Fibroblast of the conjunctiva (primary cell): ENCODE measurements at regions not wholly inside any gene's neighbourhood (a gene's known extent, or its start where the extent isn't known, plus 50 kb on each side); places are given as distances from the start of the nearest gene placed in this dataset.
"Not testable (repeated sequence)": the region's sequence is repeated elsewhere in the genome, so short reads cannot be mapped to it uniquely, and the experiment has no call there.

Experiments
- DNase-seq: peaks from one replicate; pipeline ENCODE4 v3.0.0-alpha.2; 2010; ENCODE audit warnings: low read depth

DNA sequence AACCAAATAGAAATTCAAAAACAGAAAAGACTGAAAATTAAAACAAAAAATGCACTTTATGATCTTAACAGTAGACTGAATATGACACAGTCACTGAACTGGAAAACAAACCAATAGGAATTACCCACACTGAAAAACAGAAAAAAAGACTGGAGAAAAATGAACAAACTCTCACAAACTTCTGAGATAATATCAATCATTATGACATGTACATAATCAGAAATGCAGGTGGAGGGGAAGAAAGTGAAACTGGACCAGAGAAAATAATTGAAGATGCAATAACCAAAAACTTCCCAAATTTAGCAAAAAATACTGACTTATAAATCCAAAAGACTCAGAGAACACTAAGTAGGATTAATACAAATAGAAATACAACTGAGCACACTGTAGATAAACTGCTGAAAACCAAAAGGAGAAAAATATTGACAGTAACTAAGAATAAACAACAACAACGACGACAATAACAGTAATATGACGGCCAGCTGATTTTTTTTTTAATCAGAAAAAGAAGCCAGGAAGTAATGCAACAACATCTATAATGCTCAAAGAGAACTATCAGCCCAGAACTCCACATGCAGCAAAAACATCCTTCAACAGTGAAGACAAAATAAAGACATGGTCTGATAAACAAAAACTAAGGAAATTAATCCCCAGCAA is 108.1 kb downstream of the ZFAND4 start:
- DNase-seq = no peak

DNA sequence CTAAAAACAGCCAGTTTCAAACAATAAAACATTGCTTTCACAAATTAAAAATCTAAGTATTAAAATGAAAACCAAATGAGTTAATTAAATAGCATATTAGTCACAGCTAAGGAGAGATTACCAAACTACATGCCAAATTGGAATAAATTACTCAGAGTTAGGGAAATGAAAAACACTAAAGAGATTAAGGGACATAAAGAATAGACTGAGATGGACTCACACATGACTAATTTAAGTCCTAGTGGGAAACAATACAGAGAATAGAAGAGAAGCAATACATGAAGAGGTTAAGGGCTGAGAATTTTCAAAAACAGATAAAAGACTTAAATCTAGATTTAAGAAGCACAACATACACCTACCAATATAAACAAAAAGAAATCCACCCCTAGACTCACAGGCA is 110.6 kb downstream of the ZFAND4 start:
- DNase-seq = no peak

GRCh38 chr10:45560262-45560661 is 112.3 kb downstream of the ZFAND4 start:
- no peak for DNase-seq

GRCh38 chr10:45558425-45558824 is 114.1 kb downstream of the ZFAND4 start:
- DNase-seq = no peak

DNA sequence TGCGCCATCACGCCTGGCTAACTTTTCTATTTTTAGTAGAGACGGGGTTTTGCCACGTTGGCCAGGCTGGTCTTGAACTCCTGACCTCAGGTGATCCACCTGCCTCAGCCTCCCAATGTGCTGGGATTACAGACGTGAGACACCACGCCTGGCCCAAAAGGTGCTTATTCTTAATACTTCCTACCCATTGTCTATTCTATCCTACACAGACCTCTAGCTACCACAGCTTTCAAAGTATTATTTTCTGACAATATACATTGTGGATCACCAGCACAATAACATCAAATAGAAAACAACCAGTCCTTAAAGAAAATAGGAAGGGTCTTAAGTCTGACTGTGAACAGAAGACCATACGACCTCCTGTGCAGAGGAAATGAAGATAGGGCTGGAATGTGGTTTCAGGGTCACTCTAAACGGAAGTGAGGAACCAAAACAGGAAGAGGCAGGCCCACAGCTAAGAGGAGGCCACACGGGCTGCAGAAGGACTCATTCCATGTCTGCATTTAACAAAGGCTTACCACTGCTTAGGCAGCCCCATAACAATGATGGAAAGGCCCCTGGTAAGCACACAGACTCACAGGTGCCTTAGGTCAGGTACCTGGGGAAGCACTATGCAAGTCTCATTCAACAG is 115.2 kb downstream of the ZFAND4 start:
- DNase-seq = no peak

DNA sequence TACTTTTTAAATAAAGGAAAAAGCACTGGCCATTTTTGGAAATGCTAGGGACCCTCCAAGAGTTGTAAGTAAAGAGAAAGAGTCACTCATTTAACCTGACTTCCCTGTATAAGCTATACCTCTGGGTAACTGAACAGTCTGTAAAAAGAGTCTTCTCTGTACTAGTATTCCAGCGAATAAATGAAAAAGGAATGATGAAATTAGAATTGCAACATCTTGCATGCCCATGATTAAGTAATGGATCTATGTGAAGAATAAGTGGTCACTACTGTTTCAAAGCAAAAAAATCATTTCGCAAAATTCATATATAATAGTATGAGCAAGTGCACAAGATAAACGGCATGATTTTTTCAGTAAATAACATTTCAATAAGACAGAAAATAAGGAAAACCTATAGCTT is 116.8 kb downstream of the ZFAND4 start:
- DNase-seq = peak; percentile 2

GRCh38 chr10:45555332-45555731 is 117.2 kb downstream of the ZFAND4 start:
- not testable (repeated sequence) for DNase-seq

GRCh38 chr10:45553613-45554012 is 119.0 kb downstream of the ZFAND4 start:
- DNase-seq = no peak

DNA sequence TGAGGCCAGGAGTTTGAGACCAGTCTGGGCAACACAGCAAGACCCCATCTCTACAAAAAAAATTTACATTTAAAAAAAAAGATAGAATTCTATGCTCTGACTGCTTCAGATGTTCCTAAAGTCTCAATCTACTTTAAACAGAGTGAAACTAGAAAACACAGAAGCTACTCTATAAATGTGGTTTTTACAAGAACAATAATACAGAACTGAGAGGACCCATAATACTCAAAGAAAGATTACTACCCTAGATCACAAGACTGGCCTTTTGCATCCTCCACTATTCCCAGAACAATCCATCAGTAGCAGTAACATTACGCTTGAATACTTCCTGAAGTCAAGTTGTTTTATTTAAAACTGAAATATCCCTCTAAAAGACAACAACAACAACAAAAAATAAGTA is 119.4 kb downstream of the ZFAND4 start:
- no peak for DNase-seq

DNA sequence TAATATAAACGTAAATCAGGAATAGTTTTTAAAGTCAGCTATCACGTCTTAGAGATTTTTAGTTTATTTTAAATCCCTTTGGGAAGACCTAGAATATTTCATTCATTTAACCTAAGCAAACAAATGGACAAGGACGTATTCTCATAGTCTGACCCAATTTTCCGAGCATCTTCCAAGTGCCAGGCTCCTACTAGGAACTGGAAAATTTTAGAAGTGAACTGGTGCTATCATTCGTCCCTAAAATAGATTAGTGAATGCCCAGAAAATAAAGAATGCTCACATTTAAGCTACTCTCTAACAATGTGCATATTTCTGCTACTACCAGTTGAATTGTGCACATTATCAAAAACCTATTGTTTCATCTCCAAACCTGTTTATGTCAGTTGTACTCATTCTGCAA is 120.1 kb downstream of the ZFAND4 start:
- no peak for DNase-seq

GRCh38 chr10:45550903-45551786 is 121.4 kb downstream of the ZFAND4 start:
- DNase-seq = no peak

DNA sequence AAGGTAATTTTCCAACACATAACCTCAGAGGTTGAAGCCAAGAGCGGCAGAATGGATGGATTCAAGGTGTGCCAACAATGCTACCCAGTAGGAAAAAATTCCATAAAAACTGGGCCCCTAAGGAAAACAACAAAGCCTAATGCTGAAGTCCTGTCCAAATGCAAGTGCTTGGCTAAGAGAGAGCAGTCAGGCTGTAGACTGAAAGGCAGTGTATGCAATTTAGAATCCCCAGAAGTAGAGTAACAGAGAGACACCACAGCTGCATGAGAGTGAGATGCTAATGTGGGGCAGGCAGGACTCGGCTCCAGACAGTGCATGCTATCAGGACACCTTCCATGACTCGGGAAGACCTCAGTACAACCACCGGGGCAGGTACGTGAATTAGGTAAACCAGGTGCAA is 124.5 kb downstream of the ZFAND4 start:
- no peak for DNase-seq

DNA sequence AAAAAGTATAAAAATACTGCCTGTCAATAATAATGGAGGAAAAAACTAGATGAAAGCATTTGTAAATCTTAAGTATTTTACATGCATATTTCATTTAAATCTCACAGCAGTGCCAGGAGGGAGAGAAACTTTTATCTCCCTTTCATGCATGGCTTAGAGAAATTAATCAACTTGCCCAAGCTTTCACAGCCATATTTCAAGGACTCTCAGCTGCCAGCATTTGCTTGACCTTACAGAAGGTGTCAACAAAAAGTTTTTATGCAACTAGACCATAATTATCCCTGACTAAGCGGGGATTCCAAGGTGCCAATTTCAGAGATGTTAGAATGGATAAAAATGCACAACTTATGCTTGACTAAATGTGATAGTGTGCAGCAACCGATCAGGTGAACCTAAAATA is 125.4 kb downstream of the ZFAND4 start:
- no peak for DNase-seq

- no peak for DNase-seq
Measured at GRCh38 chr10:45545150-45545549, 127.4 kb downstream of the ZFAND4 start.

DNA sequence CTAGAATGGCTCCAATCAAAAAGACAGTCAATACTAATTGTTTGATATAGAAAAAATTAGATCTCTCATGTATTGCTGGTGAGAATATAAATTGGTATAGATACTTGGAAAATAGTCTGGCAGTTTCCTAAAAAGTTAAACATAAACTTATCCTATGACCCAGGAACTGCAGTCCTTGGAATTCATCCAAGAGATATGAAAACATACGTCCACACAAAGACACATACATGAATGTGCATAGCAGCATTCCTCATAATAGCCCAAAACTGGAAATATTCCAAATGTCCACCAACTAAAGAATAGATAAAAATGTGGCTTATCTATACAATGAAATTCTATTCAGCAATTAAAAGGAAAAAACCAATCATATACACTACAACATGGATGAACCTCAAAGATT is 128.4 kb downstream of the ZFAND4 start:
- no peak for DNase-seq

- not testable (repeated sequence) for DNase-seq
Measured at GRCh38 chr10:45541032-45541431, 131.5 kb downstream of the ZFAND4 start.

DNA sequence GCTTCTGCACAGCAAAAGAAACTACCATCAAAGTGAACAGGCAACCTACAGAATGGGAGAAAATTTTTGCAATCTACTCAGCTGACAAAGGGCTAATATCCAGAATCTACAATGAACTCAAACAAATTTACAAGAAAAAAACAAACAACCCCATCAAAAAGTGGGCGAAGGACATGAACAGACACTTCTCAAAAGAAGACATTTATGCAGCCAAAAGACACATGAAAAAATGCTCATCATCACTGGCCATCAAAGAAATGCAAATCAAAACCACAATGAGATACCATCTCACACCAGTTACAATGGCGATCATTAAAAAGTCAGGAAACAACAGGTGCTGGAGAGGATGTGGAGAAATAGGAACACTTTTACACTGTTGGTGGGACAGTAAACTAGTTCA is 132.0 kb downstream of the ZFAND4 start:
- DNase-seq = not testable (repeated sequence)

GRCh38 chr10:45539569-45539968 is 133.0 kb downstream of the ZFAND4 start:
- DNase-seq = not testable (repeated sequence)

- no peak for DNase-seq
Measured at GRCh38 chr10:45534572-45534971, 138.0 kb downstream of the ZFAND4 start.

GRCh38 chr10:45532480-45532879 is 140.1 kb downstream of the ZFAND4 start:
- no peak for DNase-seq

DNA sequence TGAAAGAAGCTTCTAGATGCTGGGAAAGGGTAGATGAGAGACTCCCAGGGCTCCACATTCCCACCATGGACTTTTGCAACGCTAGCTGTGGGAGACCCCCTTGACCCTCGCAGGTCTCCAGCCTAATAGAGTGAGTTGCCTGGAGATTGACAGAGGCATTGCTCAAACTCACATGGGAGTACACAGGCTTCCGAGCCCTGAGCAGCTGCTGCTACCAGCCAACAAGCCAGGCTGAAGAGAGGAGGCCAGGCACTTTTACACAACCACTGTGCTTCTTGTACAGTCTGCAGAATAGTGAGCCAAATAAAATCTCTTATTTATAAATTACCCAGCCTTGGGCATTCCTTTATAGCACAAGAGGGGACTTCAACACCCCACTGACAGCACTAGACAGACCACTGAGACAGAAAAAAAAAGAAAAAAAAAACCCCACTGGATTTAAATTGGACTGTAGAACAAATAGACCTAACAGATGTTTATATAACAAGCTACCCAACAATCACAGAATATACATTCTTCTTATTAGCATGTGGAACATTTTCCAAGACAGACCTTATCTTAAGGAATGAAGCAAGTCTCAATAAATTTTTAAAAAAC is 146.2 kb downstream of the ZFAND4 start:
- DNase-seq = no peak

- no peak for DNase-seq
Measured at GRCh38 chr10:45520476-45520875, 146.5 kb downstream of the ALOX5 start.

- no peak for DNase-seq
Measured at GRCh38 chr10:45518741-45519140, 144.7 kb downstream of the ALOX5 start.
